Endodermal cell (in vitro differentiated cells): ENCODE measurements at regions not wholly inside any gene's neighbourhood (a gene's known extent, or its start where the extent isn't known, plus 50 kb on each side); places are given as distances from the start of the nearest gene placed in this dataset.

Experiments used
- DNase-seq: peaks from one replicate; pipeline ENCODE4 v3.0.0-alpha.2; 2017
- H3K27ac ChIP-seq: 2 replicates; pipeline ENCODE4 v1.5.1; 2013; ENCODE audit warnings: mild to moderate bottlenecking, low read depth, low read length, moderate library complexity
- H3K27me3 ChIP-seq: 2 replicates; pipeline ENCODE4 v1.6.1; 2013; ENCODE audit warnings: mild to moderate bottlenecking, low read length, moderate library complexity; ENCODE audit not compliant: insufficient read depth, control insufficient read depth, poor library complexity, severe bottlenecking
- H3K36me3 ChIP-seq: 2 replicates; pipeline ENCODE4 v1.7.0; 2013; ENCODE audit warnings: mild to moderate bottlenecking, low read length, moderate library complexity; ENCODE audit not compliant: control insufficient read depth, insufficient read depth
- H3K4me1 ChIP-seq: one replicate; pipeline ENCODE4 v1.7.0; 2013; ENCODE audit warnings: low read length; ENCODE audit not compliant: control insufficient read depth, insufficient read depth
- H3K4me3 ChIP-seq: 2 replicates; pipeline ENCODE4 v1.5.1; 2013; ENCODE audit warnings: mild to moderate bottlenecking, low read length, moderate library complexity
- H3K9ac ChIP-seq: 2 replicates; pipeline ENCODE4 v1.6.1; 2013; ENCODE audit warnings: mild to moderate bottlenecking, low read length, moderate library complexity; ENCODE audit not compliant: poor library complexity, severe bottlenecking; ENCODE audit errors: extremely low read depth
- H3K9me3 ChIP-seq: 2 replicates; pipeline ENCODE4 v1.6.1; 2013; ENCODE audit warnings: mild to moderate bottlenecking, low read length, moderate library complexity; ENCODE audit not compliant: control insufficient read depth
- H3K27ac Mint-ChIP-seq: 2 replicates; pipeline ENCODE4 v1.8.0; 2020; ENCODE audit warnings: mixed read lengths
- H3K27me3 Mint-ChIP-seq: 2 replicates; pipeline ENCODE4 v1.8.0; 2021; ENCODE audit warnings: mild to moderate bottlenecking, mixed read lengths; ENCODE audit not compliant: insufficient read depth
- H3K36me3 Mint-ChIP-seq: 2 replicates; pipeline ENCODE4 v1.8.0; 2020; ENCODE audit warnings: low read depth, mixed read lengths
- H3K4me1 Mint-ChIP-seq: 2 replicates; pipeline ENCODE4 v1.8.0; 2020; ENCODE audit warnings: mixed read lengths
- H3K4me3 Mint-ChIP-seq: 2 replicates; pipeline ENCODE4 v1.8.0; 2020; ENCODE audit warnings: mild to moderate bottlenecking, moderate library complexity, mixed read lengths
- H3K9me3 Mint-ChIP-seq: 2 replicates; pipeline ENCODE4 v1.8.0; 2020; ENCODE audit warnings: mild to moderate bottlenecking, mixed read lengths
- CTCF ChIP-seq: fragments of 200-600 bp; sonication (generic); conservative IDR thresholded peaks from 2 replicates; pipeline ENCODE4 v1.5.0; 2021; ENCODE audit warnings: antibody characterized with exemption, mild to moderate bottlenecking
- WGBS, 2 experiments: methylation state at CpG; one replicate each; pipeline versions ENCODE4 v1.1.5 to v1.1.7; 2013; ENCODE audit warnings: missing lambda C conversion rate in 2 of 2, mixed read lengths in 1 of 2; ENCODE audit not compliant: insufficient coverage in 1 of 2, insufficient read length in 1 of 2; 5-methylcytosine and 5-hydroxymethylcytosine counted together

GRCh38 chr6:10465629-10466499 is 51.0 kb upstream of the TFAP2A start:
- no peaks in the 10 kb centered on the region for H3K27me3 ChIP-seq
- peaks cover 4% of the 10 kb centered on the region for H3K9me3 ChIP-seq
- Mint-ChIP-seq H3K27ac (no peak overlapping the region), H3K27me3 (peaks cover 12% of the 10 kb centered on the region), H3K4me1 (peaks cover 20% of the 10 kb centered on the region), H3K36me3 (no peaks in the 10 kb centered on the region), H3K9me3 (no peaks in the 10 kb centered on the region), H3K4me3 (no peak overlapping the region)
- no peaks in the 10 kb centered on the region for H3K36me3 ChIP-seq
- DNase-seq = peak; percentile 93
- H3K4me3 ChIP-seq = no peak overlapping the region
- H3K27ac ChIP-seq = no peak overlapping the region
- TF ChIP-seq CTCF = peak; percentile 89
- H3K4me1 ChIP-seq = no peaks in the 10 kb centered on the region
- no peak overlapping the region for H3K9ac ChIP-seq
- WGBS, 2 experiments = 72 to 86% methylated on average over 5 to 19 of the region's 20 CpGs
